KMS-11 (cell line): ENCODE measurements at regions not wholly inside any gene's neighbourhood (a gene's known extent, or its start where the extent isn't known, plus 50 kb on each side); places are given as distances from the start of the nearest gene placed in this dataset.

Experiments used
- H2AFZ ChIP-seq: fragments of 200-600 bp; sonication (generic); 2 replicates; pipeline ENCODE4 v1.6.1; 2016; ENCODE audit warnings: antibody characterized with exemption, mixed run types, low read depth
- H3K27ac ChIP-seq: fragments of 200-600 bp; sonication (generic); 2 replicates; pipeline ENCODE4 v1.6.1; 2016; ENCODE audit warnings: mild to moderate bottlenecking, mixed run types
- H3K27me3 ChIP-seq: fragments of 200-600 bp; sonication (generic); 2 replicates; pipeline ENCODE4 v1.6.1; 2017; ENCODE audit warnings: mild to moderate bottlenecking, low read depth, mixed run types, moderate library complexity; ENCODE audit not compliant: insufficient read depth
- H3K36me3 ChIP-seq: fragments of 200-600 bp; sonication (generic); 2 replicates; pipeline ENCODE4 v1.6.1; 2017; ENCODE audit warnings: mild to moderate bottlenecking, mixed run types; ENCODE audit not compliant: insufficient read depth
- H3K4me1 ChIP-seq: fragments of 200-600 bp; sonication (generic); 2 replicates; pipeline ENCODE4 v1.6.1; 2016; ENCODE audit warnings: mild to moderate bottlenecking, low read depth, mixed run types; ENCODE audit not compliant: poor library complexity, severe bottlenecking
- H3K4me2 ChIP-seq: fragments of 200-600 bp; sonication (generic); 2 replicates; pipeline ENCODE4 v1.7.0; 2016; ENCODE audit warnings: mild to moderate bottlenecking, mixed run types
- H3K4me3 ChIP-seq: fragments of 200-600 bp; sonication (generic); IDR thresholded peaks from 2 replicates; pipeline ENCODE4 v1.6.1; 2017; ENCODE audit warnings: low read depth, low read length, mixed read lengths; ENCODE audit not compliant: insufficient read depth
- H3K79me2 ChIP-seq: fragments of 200-600 bp; sonication (generic); 2 replicates; pipeline ENCODE4 v1.6.1; 2016; ENCODE audit warnings: low read depth, mixed run types; ENCODE audit not compliant: insufficient read depth
- H3K9ac ChIP-seq: fragments of 200-600 bp; sonication (generic); 2 replicates; pipeline ENCODE4 v1.6.1; 2016; ENCODE audit warnings: mild to moderate bottlenecking, mixed run types
- H4K20me1 ChIP-seq: fragments of 200-600 bp; sonication (generic); 2 replicates; pipeline ENCODE4 v1.6.1; 2016; ENCODE audit warnings: mild to moderate bottlenecking, mixed run types; ENCODE audit not compliant: insufficient read depth
- CTCF ChIP-seq: fragments of 200-600 bp; sonication (generic); conservative IDR thresholded peaks from 2 replicates; pipeline ENCODE4 v1.6.1; 2017; ENCODE audit warnings: low read depth, mild to moderate bottlenecking, antibody characterized with exemption, low read length, moderate library complexity, mixed read lengths

DNA sequence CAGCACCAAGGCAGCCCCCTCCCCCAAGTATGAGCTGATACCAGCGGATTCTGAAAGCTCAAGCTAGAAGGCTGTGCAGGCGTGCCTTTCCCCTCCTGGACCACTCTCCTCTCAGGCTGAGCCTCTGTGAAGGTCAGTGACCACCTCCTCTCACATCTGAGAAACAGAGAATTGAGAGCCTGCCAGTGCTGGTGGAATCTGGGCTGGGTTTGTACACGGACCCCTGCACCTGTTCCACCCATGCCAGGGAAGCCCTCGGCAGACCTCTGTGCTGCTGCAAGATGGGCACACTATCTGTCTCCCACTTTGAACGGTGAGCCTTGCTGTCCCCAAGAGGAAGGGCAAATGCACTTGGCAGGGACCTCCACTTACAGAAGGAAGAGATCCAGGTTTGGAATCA, 54.7 kb upstream of the SDK2 start:
- H3K4me3 ChIP-seq: no peak overlapping the region
- no peaks in the 10 kb centered on the region for H3K36me3 ChIP-seq
- no peaks in the 10 kb centered on the region for H4K20me1 ChIP-seq
- no peak overlapping the region for H2AFZ ChIP-seq
- no peak overlapping the region for H3K4me2 ChIP-seq
- TF ChIP-seq CTCF: no peak
- no peaks in the 10 kb centered on the region for H3K79me2 ChIP-seq
- H3K4me1 ChIP-seq: no peaks in the 10 kb centered on the region
- no peak overlapping the region for H3K27ac ChIP-seq
- peaks cover 9% of the 10 kb centered on the region; the same call in 1 of the 2 replicates for H3K27me3 ChIP-seq
- no peak overlapping the region for H3K9ac ChIP-seq

DNA sequence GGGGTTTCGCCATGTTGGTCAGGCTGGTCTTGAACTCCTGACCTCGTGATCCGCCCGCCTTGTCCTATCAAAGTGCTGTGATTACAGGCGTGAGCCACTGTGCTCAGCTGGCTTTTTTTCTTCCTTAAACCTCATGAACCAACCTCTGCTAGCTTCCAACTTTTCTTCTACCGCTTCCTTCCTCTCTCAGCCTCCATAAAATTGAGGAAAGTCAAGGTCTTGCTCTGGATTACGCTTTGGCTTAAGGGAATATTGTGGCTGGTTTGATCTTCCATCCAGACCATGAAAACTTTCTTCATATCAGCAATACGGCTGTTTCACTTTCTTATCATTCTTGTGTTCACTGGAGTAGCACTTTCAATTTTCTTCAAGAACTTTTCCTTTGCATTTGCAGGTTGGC, 57.5 kb upstream of the SDK2 start:
- no peaks in the 10 kb centered on the region for H3K79me2 ChIP-seq
- H4K20me1 ChIP-seq: no peaks in the 10 kb centered on the region
- no peak overlapping the region for H3K27ac ChIP-seq
- no peak overlapping the region for H3K4me2 ChIP-seq
- no peak for TF ChIP-seq CTCF
- H2AFZ ChIP-seq: no peak overlapping the region
- no peaks in the 10 kb centered on the region for H3K36me3 ChIP-seq
- H3K4me1 ChIP-seq: no peaks in the 10 kb centered on the region
- peaks cover 18% of the 10 kb centered on the region; the same call in 1 of the 2 replicates for H3K27me3 ChIP-seq
- H3K9ac ChIP-seq: no peak overlapping the region
- H3K4me3 ChIP-seq: no peak overlapping the region

GRCh38 chr17:73703192-73703591, 58.9 kb upstream of the SDK2 start:
- no peaks in the 10 kb centered on the region for H3K36me3 ChIP-seq
- H3K27me3 ChIP-seq: peaks cover 26% of the 10 kb centered on the region; the same call in 1 of the 2 replicates
- no peak overlapping the region for H3K9ac ChIP-seq
- H3K27ac ChIP-seq: no peak overlapping the region
- no peak overlapping the region for H3K4me2 ChIP-seq
- no peak overlapping the region for H2AFZ ChIP-seq
- TF ChIP-seq CTCF: no peak
- H3K4me3 ChIP-seq: no peak overlapping the region
- no peaks in the 10 kb centered on the region for H3K4me1 ChIP-seq
- H4K20me1 ChIP-seq: no peaks in the 10 kb centered on the region
- no peaks in the 10 kb centered on the region for H3K79me2 ChIP-seq

- TF ChIP-seq CTCF: no peak
- no peaks in the 10 kb centered on the region for H4K20me1 ChIP-seq
Observed at GRCh38 chr17:73703917-73704316, 59.7 kb upstream of the SDK2 start.

GRCh38 chr17:73705594-73705993, 61.3 kb upstream of the SDK2 start:
- Histone ChIP-seq H3K4me2 (no peak overlapping the region), H3K27ac (no peak overlapping the region), H2AFZ (no peak overlapping the region)

More at GRCh38 chr17:73703917-73704316, 59.7 kb upstream of the SDK2 start:
- Histone ChIP-seq H3K9ac (no peak overlapping the region), H3K4me2 (no peak overlapping the region), H3K4me3 (no peak overlapping the region), H3K4me1 (no peaks in the 10 kb centered on the region), H3K27ac (no peak overlapping the region), H3K27me3 (peaks cover 27% of the 10 kb centered on the region; the same call in 1 of the 2 replicates), H2AFZ (no peak overlapping the region), H3K79me2 (no peaks in the 10 kb centered on the region), H3K36me3 (no peaks in the 10 kb centered on the region)

More at GRCh38 chr17:73705594-73705993, 61.3 kb upstream of the SDK2 start:
- no peaks in the 10 kb centered on the region for H3K79me2 ChIP-seq
- no peaks in the 10 kb centered on the region for H3K36me3 ChIP-seq
- no peaks in the 10 kb centered on the region for H4K20me1 ChIP-seq
- H3K4me1 ChIP-seq: no peaks in the 10 kb centered on the region
- no peak overlapping the region for H3K4me3 ChIP-seq
- no peak overlapping the region for H3K9ac ChIP-seq
- TF ChIP-seq CTCF: no peak
- H3K27me3 ChIP-seq: peaks cover 34% of the 10 kb centered on the region; the same call in 1 of the 2 replicates
